Activated naive CD8-positive, alpha-beta T cell treated with anti-CD3 and anti-CD28 coated beads for 36 hours (primary cell): ENCODE measurements at regions not wholly inside any gene's neighbourhood (a gene's known extent, or its start where the extent isn't known, plus 50 kb on each side); places are given as distances from the start of the nearest gene placed in this dataset.
A peak's percentile ranks its signal among the peaks of the same experiment; 100 is the strongest.
"Not testable (repeated sequence)": the region's sequence is repeated elsewhere in the genome, so short reads cannot be mapped to it uniquely, and the experiment has no call there.

Experiments
- DNase-seq: peaks from one replicate; pipeline ENCODE4 v3.0.0; 2021
- H3K27ac Mint-ChIP-seq: one replicate; pipeline ENCODE4 v1.8.0; 2022; ENCODE audit warnings: mild to moderate bottlenecking, moderate library complexity, mixed read lengths
- H3K27me3 Mint-ChIP-seq: one replicate; pipeline ENCODE4 v1.8.0; 2022; ENCODE audit warnings: mild to moderate bottlenecking, mixed read lengths
- H3K36me3 Mint-ChIP-seq: one replicate; pipeline ENCODE4 v1.8.0; 2021; ENCODE audit warnings: mild to moderate bottlenecking, mixed read lengths
- H3K4me1 Mint-ChIP-seq: one replicate; pipeline ENCODE4 v1.8.0; 2021; ENCODE audit warnings: mixed read lengths
- H3K4me3 Mint-ChIP-seq: one replicate; pipeline ENCODE4 v1.8.0; 2022; ENCODE audit warnings: mild to moderate bottlenecking, moderate library complexity, mixed read lengths
- H3K9me3 Mint-ChIP-seq: one replicate; pipeline ENCODE4 v1.8.0; 2022; ENCODE audit warnings: mixed read lengths

- H3K4me1 Mint-ChIP-seq, H3K9me3 Mint-ChIP-seq, H3K27ac Mint-ChIP-seq, H3K36me3 Mint-ChIP-seq, DNase-seq, H3K4me3 Mint-ChIP-seq: not testable (repeated sequence)
- H3K27me3 Mint-ChIP-seq, result peaks cover 14% of the 10 kb centered on the region
Observed at GRCh38 chr7:6882321-6882721, 56.2 kb upstream of the CCZ1B start.

GRCh38 chr7:6883756-6884155 is 57.7 kb upstream of the CCZ1B start:
- H3K36me3 Mint-ChIP-seq, DNase-seq, H3K27ac Mint-ChIP-seq, H3K9me3 Mint-ChIP-seq, H3K4me3 Mint-ChIP-seq, H3K4me1 Mint-ChIP-seq: not testable (repeated sequence)
- H3K27me3 Mint-ChIP-seq, result peaks cover 16% of the 10 kb centered on the region

- no peaks in the 10 kb centered on the region for H3K36me3 Mint-ChIP-seq
- H3K27ac Mint-ChIP-seq, result no peak overlapping the region
- H3K27me3 Mint-ChIP-seq, result peaks cover 11% of the 10 kb centered on the region
- H3K4me1 Mint-ChIP-seq, result no peaks in the 10 kb centered on the region
- no peaks in the 10 kb centered on the region for H3K9me3 Mint-ChIP-seq
- H3K4me3 Mint-ChIP-seq, result no peak overlapping the region
- no peak for DNase-seq
Observed at GRCh38 chr7:6886198-6886597, 60.1 kb upstream of the CCZ1B start.

DNA sequence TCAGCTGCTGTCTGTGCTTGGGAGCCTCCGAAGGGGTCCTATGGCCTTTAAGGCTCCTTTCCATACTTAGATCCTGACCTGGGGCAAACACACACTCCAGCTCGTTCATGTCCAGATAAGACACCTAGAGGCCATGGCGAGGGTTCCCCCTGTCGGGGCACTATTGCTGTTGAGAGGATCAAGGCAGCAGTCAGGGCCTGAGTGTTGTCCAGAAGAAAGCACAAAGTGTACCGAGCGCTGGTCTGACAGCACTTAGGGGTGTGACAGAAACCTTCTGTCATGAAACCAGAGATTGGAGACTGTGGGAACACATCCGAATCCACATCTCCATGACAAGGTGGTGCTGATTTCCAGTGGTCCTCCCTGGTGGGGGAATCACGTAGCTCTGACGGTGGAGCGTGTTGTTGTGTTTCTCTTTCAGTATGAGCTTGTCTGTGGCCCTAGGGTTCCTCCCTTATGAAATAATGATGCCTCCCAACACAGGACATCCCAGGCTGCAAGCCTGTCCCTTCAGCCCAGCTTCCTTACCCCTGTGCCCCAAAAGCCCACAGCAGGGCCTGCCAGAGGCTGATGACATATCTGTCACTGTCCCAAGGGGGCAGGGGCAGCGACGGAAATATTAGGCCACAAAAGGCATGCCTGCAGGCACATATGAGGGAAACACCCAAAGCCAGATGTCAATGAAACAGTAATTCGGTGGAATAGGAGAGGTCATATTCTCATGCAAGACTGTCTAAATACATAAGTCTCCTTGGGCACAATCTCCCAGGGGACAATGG is 62.4 kb upstream of the CCZ1B start:
- not testable (repeated sequence) for H3K27me3 Mint-ChIP-seq, H3K4me1 Mint-ChIP-seq, H3K4me3 Mint-ChIP-seq, H3K36me3 Mint-ChIP-seq, H3K27ac Mint-ChIP-seq, DNase-seq, H3K9me3 Mint-ChIP-seq

- Mint-ChIP-seq H3K27ac (no peak overlapping the region), H3K27me3 (peaks cover 6% of the 10 kb centered on the region), H3K9me3 (no peaks in the 10 kb centered on the region)
Observed at GRCh38 chr7:6889252-6889812, 63.3 kb upstream of the CCZ1B start.

DNA sequence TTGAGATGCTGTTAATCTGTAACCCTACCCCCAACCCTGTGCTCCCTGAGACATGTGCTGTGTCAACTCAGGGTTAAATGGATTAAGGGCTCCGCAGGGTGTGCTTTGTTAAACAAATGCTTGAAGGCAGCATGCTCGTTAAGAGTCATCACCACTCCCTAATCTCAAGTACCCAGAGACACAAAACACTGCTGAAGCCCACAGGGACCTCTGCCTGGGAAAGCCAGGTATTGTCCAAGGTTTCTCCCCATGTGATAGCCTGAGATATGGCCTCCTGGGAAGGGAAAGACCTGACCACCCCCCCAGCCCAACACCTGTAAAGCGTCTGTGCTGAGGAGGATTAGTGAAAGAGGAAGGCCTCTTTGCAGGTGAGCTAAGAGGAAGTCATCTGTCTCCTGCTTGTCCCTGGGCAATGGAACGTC is 76.0 kb upstream of the CCZ1B start:
- H3K36me3 Mint-ChIP-seq, H3K9me3 Mint-ChIP-seq, H3K4me3 Mint-ChIP-seq, H3K4me1 Mint-ChIP-seq, DNase-seq, H3K27me3 Mint-ChIP-seq, H3K27ac Mint-ChIP-seq: not testable (repeated sequence)

More at GRCh38 chr7:6889252-6889812, 63.3 kb upstream of the CCZ1B start:
- no peak overlapping the region for H3K4me3 Mint-ChIP-seq
- H3K36me3 Mint-ChIP-seq, result no peaks in the 10 kb centered on the region
- H3K4me1 Mint-ChIP-seq, result no peaks in the 10 kb centered on the region
- DNase-seq, result no peak

DNA sequence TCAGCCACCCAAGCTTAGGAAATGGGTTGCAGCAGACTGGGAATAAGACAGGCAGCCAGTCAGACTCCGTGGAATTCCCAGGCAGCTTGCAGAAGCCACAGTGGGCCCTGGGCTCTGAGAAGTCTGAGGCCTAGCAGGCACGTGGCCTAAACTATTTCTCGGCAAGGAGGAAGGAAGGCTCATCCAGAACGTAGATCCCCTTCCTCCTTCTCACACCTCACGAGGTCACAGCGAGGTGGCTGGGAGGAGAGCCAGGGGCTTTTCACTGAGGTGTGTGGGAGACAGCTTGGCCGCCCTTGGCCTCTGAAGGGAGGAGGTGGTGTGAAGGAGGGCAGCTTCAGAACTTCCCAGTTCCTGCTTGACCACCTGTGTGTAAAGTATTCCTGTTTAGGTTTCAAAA is 77.2 kb upstream of the CCZ1B start:
- H3K4me3 Mint-ChIP-seq, DNase-seq, H3K27me3 Mint-ChIP-seq, H3K4me1 Mint-ChIP-seq, H3K9me3 Mint-ChIP-seq, H3K36me3 Mint-ChIP-seq, H3K27ac Mint-ChIP-seq: not testable (repeated sequence)

GRCh38 chr7:6903792-6904191 is 77.7 kb upstream of the CCZ1B start:
- H3K4me3 Mint-ChIP-seq, H3K36me3 Mint-ChIP-seq, H3K27me3 Mint-ChIP-seq, DNase-seq, H3K4me1 Mint-ChIP-seq, H3K27ac Mint-ChIP-seq, H3K9me3 Mint-ChIP-seq: not testable (repeated sequence)

DNA sequence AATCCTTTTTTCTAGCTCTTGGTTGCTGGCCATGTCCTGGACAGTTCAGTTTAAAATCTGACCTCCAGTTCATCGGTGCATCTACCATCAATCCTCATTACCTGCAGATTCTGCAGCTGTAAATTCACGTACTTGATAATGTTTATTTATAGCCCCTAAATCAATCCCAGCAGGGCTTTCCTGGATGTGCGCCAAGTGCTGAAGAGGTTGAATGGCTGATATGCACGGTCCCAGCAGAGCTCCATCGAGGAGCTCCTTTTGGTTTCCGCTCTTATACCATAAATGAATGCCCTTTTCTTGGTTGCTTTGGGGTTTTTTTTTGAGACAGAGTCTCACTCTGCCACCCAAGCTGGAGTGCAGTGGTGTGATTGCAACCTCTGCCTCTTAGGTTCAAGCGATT is 91.2 kb upstream of the CCZ1B start:
- Mint-ChIP-seq H3K36me3 (no peaks in the 10 kb centered on the region), H3K4me1 (no peaks in the 10 kb centered on the region)

DNA sequence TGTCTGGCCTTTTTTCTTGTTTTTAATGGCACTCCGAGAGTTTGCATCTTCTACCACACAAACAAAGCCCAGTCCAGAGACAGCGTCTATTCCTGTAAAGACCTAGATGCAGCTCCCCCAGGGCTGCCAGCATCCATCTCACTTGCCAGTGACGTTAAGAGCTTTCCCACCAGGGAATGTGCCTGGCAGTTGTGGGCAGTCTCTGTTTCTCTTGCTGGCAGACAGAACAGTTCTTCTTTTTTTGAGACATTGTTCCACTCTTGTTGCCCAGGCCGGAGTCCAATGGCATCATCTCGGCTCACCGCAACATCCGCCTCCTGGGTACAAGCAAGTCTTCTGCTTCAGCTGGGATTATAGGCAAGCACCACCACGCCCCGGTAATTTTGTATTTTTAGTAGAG is 93.1 kb upstream of the CCZ1B start:
- H3K27ac Mint-ChIP-seq, H3K4me1 Mint-ChIP-seq, H3K27me3 Mint-ChIP-seq, DNase-seq, H3K9me3 Mint-ChIP-seq, H3K36me3 Mint-ChIP-seq, H3K4me3 Mint-ChIP-seq: not testable (repeated sequence)

More for the DNA sequence above, 91.2 kb upstream of the CCZ1B start:
- H3K27me3 Mint-ChIP-seq, result no peaks in the 10 kb centered on the region
- no peak for DNase-seq
- no peak overlapping the region for H3K4me3 Mint-ChIP-seq
- no peaks in the 10 kb centered on the region for H3K9me3 Mint-ChIP-seq
- H3K27ac Mint-ChIP-seq, result no peak overlapping the region

DNA sequence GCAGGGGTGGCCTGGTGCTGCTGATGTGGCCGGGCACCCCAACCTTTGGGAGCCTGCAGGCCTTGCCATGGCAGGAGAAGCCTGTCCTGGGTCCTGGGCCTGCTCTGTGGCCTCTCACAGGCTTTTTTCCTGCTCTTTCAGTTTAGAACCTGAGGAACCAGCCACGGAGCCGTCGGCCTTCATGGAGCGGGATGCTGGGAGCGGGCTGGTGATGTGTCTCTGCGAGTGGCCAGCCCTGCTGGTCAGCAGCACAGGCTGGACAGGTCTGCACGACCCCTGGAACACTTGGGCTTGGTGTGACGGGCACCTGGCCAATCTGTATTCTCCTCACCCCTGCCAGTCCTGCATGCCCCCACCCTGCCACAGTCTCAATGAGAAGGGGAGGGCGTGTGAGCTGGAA is 98.4 kb upstream of the CCZ1B start:
- H3K27me3 Mint-ChIP-seq, H3K4me1 Mint-ChIP-seq, H3K27ac Mint-ChIP-seq, H3K36me3 Mint-ChIP-seq, H3K4me3 Mint-ChIP-seq, H3K9me3 Mint-ChIP-seq, DNase-seq: not testable (repeated sequence)

DNA sequence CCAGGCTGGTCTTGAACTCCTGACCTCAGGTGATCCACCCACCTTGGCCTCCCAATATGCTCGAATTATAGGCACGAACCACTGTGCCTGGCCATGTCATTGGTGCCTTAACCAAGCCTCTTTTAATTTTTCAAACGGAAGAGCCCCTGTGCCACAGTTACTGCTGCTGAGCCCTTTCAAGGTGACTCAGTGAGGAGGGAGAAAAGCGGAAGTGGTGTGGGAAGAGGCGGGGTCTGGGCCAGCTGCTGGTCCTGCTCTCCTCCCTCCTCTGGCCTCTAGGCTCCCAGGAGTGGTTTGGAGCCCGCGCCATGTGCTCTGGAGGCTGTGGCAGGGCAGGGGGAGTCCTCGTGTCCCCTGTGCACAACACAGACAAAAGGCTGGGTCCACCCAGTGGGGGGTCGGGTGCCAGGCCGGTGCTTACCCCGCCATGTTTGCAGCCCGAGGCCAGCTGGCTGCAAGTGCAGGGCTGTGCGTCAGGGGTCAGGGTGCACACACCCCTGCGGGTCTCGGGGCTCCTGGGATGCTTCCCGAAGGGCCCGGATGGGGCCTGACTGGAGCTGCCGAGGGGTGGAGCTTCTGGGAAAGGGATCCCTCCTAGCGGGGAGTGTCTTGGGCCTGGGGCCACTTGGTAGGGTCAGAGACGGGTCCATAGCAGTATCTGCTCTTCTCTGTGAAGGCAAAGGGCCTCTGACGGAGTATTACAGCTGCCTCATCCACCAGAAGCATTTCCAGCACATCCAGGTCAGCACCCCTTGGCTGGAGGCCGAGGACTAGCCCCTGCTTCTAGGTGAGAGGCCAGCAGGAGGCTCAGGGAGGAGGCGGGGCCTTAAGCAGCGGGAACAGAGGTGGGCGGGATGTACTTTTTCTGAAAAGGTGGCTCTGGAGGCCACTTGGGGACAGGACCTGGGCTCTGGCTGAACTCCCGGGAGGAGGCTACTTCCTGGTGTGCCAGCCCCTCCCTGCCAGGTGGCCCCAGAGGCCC is 100.4 kb upstream of the CCZ1B start:
- DNase-seq, result peak; percentile 9
- H3K4me1 Mint-ChIP-seq, H3K4me3 Mint-ChIP-seq, H3K9me3 Mint-ChIP-seq, H3K27ac Mint-ChIP-seq, H3K36me3 Mint-ChIP-seq, H3K27me3 Mint-ChIP-seq: not testable (repeated sequence)

GRCh38 chr7:6927643-6928042 is 101.6 kb upstream of the CCZ1B start:
- H3K27me3 Mint-ChIP-seq, H3K36me3 Mint-ChIP-seq, H3K4me3 Mint-ChIP-seq: not testable (repeated sequence)

GRCh38 chr7:6929588-6929987 is 103.5 kb upstream of the CCZ1B start:
- H3K27ac Mint-ChIP-seq, H3K36me3 Mint-ChIP-seq, DNase-seq, H3K4me3 Mint-ChIP-seq, H3K27me3 Mint-ChIP-seq, H3K9me3 Mint-ChIP-seq, H3K4me1 Mint-ChIP-seq: not testable (repeated sequence)

More at GRCh38 chr7:6927643-6928042, 101.6 kb upstream of the CCZ1B start:
- not testable (repeated sequence) for DNase-seq, H3K4me1 Mint-ChIP-seq, H3K9me3 Mint-ChIP-seq, H3K27ac Mint-ChIP-seq

DNA sequence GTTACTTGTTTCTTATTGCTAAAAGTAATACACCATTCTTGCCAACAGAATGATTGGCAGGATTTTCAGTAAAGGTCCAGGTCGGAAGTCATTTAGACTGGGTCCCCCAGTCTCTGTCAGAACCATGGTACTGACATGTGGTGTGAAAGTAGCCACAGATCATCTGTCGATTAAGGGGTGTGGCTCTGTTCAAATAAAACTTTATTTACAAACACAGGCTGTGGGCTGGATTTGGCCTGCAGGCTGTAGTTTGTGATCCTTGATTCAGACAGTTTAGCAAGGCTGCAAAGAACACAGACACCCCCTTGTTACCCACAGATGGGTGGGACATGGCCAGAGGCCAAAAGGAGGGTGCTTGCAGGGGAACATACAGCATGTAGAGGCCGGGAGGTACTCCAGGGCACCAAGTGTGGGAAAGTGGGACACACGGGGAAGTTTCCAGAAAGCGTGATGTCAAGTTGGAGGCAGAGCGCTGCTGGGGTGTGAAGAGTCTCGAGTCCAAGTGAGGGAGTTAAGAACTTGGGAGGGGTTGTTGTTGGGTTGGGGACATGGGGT is 104.1 kb upstream of the CCZ1B start:
- not testable (repeated sequence) for H3K27me3 Mint-ChIP-seq, H3K36me3 Mint-ChIP-seq, H3K4me1 Mint-ChIP-seq, H3K9me3 Mint-ChIP-seq, DNase-seq, H3K4me3 Mint-ChIP-seq, H3K27ac Mint-ChIP-seq
